HL-60 (cell line): ENCODE measurements at regions not wholly inside any gene's neighbourhood (a gene's known extent, or its start where the extent isn't known, plus 50 kb on each side); places are given as distances from the start of the nearest gene placed in this dataset.

Experiments used
- POLR2AphosphoS5 ChIP-seq: IDR thresholded peaks from 2 replicates; pipeline ENCODE4 v1.6.1; 2012; ENCODE audit warnings: low read depth
- TF ChIP-seq, protein P1 (sequence below): IDR thresholded peaks from one replicate; pipeline ENCODE4 v1.5.1; 2011; ENCODE audit warnings: low read length, control low read depth, inconsistent platforms; ENCODE audit not compliant: insufficient read depth

DNA sequence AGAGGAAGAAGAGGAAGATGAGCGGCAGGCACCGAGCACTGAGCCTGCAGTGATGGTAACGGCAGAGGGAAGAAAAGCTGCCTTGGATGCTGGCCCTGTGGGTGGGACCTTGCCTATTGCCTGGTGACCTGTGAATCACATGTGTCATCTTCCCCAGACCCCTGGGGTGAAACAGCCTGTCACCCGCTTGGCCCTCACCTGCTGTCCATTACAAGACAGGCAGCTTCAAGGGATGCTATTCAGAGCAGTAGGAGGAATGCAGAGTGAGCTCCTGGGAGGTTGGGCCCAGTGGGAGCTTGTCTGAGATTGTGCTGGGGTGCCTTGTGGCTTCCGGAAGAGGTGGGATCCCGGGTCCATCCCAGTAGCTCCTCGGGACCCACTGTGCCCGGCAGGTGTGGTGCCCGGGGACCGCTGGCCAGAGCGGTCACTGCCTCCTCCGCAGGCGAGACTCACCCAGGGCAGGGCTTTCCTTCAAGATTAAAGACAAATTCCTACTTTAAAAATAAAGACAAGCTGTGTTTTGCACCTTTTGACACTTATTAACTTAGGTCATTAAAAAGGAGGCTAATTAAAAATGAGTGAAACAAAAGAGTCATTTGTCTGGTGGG is 440.2 kb upstream of the MKI67 start:
- TF ChIP-seq, protein P1, sequence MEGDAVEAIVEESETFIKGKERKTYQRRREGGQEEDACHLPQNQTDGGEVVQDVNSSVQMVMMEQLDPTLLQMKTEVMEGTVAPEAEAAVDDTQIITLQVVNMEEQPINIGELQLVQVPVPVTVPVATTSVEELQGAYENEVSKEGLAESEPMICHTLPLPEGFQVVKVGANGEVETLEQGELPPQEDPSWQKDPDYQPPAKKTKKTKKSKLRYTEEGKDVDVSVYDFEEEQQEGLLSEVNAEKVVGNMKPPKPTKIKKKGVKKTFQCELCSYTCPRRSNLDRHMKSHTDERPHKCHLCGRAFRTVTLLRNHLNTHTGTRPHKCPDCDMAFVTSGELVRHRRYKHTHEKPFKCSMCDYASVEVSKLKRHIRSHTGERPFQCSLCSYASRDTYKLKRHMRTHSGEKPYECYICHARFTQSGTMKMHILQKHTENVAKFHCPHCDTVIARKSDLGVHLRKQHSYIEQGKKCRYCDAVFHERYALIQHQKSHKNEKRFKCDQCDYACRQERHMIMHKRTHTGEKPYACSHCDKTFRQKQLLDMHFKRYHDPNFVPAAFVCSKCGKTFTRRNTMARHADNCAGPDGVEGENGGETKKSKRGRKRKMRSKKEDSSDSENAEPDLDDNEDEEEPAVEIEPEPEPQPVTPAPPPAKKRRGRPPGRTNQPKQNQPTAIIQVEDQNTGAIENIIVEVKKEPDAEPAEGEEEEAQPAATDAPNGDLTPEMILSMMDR, result no peak
- TF ChIP-seq POLR2AphosphoS5, result no peak
